T-cell (primary cell): ENCODE measurements at regions not wholly inside any gene's neighbourhood (a gene's known extent, or its start where the extent isn't known, plus 50 kb on each side); places are given as distances from the start of the nearest gene placed in this dataset.
A peak's percentile ranks its signal among the peaks of the same experiment; 100 is the strongest.
"Not testable (repeated sequence)": the region's sequence is repeated elsewhere in the genome, so short reads cannot be mapped to it uniquely, and the experiment has no call there.

Experiments used
- ATAC-seq, 4 experiments: fragments of 200-7000 bp in 3 of 4; fragments of 150-1000 bp in 1 of 4; cut with Tn5 transposase; replicated peaks in 1 of 4; 1 replicate in 3 of 4; 2 replicates in 1 of 4; pipeline ENCODE4 v1.10.0; 2021; ENCODE audit warnings: moderate library complexity in 3 of 4, mild to moderate bottlenecking in 2 of 4, moderate number of reproducible peaks in 1 of 4
- CTCF ChIA-PET, 2 donors: fragments of 300-600 bp; sonication (Branson Sonifier 250); formaldehyde crosslinking; loops; one replicate each; lab custom pipeline; 2022; ENCODE audit warnings: antibody characterized with exemption in 2 of 2; lab: Charles Lee
- POLR2A ChIA-PET, 2 donors: fragments of 300-600 bp; sonication (Branson Sonifier 250); formaldehyde crosslinking; loops; one replicate each; lab custom pipeline; 2022; ENCODE audit warnings: antibody characterized with exemption in 2 of 2; lab: Charles Lee
- DNase-seq, 35 experiments: peaks; one replicate each; pipeline versions ENCODE4 v3.0.0 to v3.0.0-alpha.2; 2013 to 2023
- H3K27ac ChIP-seq: one replicate; pipeline ENCODE4 v1.5.1; 2013; ENCODE audit warnings: low read length
- H3K27me3 ChIP-seq, 2 experiments: replicated peaks in 1 of 2; 1 replicate in 1 of 2; 2 replicates in 1 of 2; pipeline versions ENCODE4 v1.6.1 to v1.7.0; 2013; ENCODE audit warnings: low read length in 1 of 2, mixed read lengths in 1 of 2; ENCODE audit not compliant: control insufficient read depth in 2 of 2, insufficient read depth in 2 of 2; ENCODE audit errors: extremely low read depth in 1 of 2
- H3K36me3 ChIP-seq, 2 donors: 1 replicate in 1 of 2; 2 replicates in 1 of 2; pipeline versions ENCODE4 v1.6.1 to v1.7.0; 2013; ENCODE audit warnings: low read length in 1 of 2; ENCODE audit not compliant: control insufficient read depth in 2 of 2, insufficient read depth in 1 of 2; ENCODE audit errors: extremely low read depth in 1 of 2
- H3K4me1 ChIP-seq, 2 experiments: 1 replicate in 1 of 2; 2 replicates in 1 of 2; pipeline versions ENCODE4 v1.6.1 to v1.7.0; 2013; ENCODE audit warnings: low read length in 2 of 2, mixed read lengths in 1 of 2; ENCODE audit not compliant: insufficient read depth in 2 of 2, control insufficient read depth in 1 of 2; ENCODE audit errors: extremely low read depth in 1 of 2
- H3K4me3 ChIP-seq, 2 donors: 1 replicate in 1 of 2; 2 replicates in 1 of 2; pipeline versions ENCODE4 v1.5.1 to v1.7.0; 2013; ENCODE audit warnings: mild to moderate bottlenecking in 2 of 2, low read length in 1 of 2, moderate library complexity in 1 of 2; ENCODE audit not compliant: control insufficient read depth in 1 of 2; ENCODE audit errors: extremely low read depth in 1 of 2
- H3K9me3 ChIP-seq: 2 replicates; pipeline ENCODE4 v1.7.0; 2013
- H3K27ac Mint-ChIP-seq, 2 donors: one replicate each; pipeline ENCODE4 v1.8.0; 2020 to 2021; ENCODE audit warnings: mild to moderate bottlenecking in 2 of 2, mixed read lengths in 2 of 2
- H3K27me3 Mint-ChIP-seq, 2 donors: one replicate each; pipeline ENCODE4 v1.8.0; 2021 to 2022; ENCODE audit warnings: mixed read lengths in 2 of 2
- H3K36me3 Mint-ChIP-seq: one replicate; pipeline ENCODE4 v1.8.0; 2021; ENCODE audit warnings: mixed read lengths
- H3K4me1 Mint-ChIP-seq, 3 donors: one replicate each; pipeline ENCODE4 v1.8.0; 2020 to 2022; ENCODE audit warnings: mixed read lengths in 3 of 3, mild to moderate bottlenecking in 1 of 3
- H3K4me3 Mint-ChIP-seq, 3 donors: one replicate each; pipeline ENCODE4 v1.8.0; 2020 to 2022; ENCODE audit warnings: mild to moderate bottlenecking in 3 of 3, mixed read lengths in 3 of 3, moderate library complexity in 3 of 3
- H3K9me3 Mint-ChIP-seq, 3 donors: one replicate each; pipeline ENCODE4 v1.8.0; 2020 to 2022; ENCODE audit warnings: mixed read lengths in 3 of 3
- WGBS: methylation state at CpG from one replicate; pipeline ENCODE4 v1.1.5; 2013; ENCODE audit warnings: missing lambda C conversion rate; ENCODE audit not compliant: insufficient coverage; 5-methylcytosine and 5-hydroxymethylcytosine counted together

DNA sequence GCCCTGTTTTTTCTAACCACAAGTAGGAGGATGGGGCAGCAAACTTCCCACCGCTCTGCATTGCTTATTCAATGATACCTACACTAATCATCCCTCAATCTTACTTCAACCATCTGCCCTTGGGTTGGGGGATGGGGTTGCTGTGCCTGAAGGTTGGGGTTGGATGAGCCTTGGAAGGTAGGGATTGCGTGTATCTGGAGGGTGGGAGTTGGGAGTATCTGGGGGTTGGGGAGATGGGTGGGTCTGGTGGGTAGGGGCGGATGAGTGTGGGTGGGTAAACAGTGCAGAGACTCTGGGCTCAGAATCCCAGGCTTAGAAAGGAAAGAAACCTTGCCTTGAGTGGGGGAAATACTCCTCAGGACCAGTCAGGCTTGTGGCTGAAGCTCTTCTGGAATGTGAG, 467.4 kb downstream of the DIRAS2 start:
- Histone ChIP-seq H3K9me3 (no peaks in the 10 kb centered on the region), H3K27me3 (peaks cover 0 to 2% of the 10 kb centered on the region in 2 experiments), H3K27ac (no peak overlapping the region), H3K4me3 (no peak overlapping the region), H3K36me3 (no peaks in the 10 kb centered on the region), H3K4me1 (no peaks in the 10 kb centered on the region)
- ATAC-seq (no peak), DNase-seq (no peak)
- H3K9me3 Mint-ChIP-seq = peaks cover 9 to 15% (median 12%) of the 10 kb centered on the region in 3 donors
- H3K4me1 Mint-ChIP-seq = no peaks in the 10 kb centered on the region
- H3K36me3 Mint-ChIP-seq = peaks cover 4% of the 10 kb centered on the region
- 78% methylated on average over 2 of the region's 3 CpGs for WGBS
- peaks cover 5 to 17% of the 10 kb centered on the region in 2 donors for H3K27me3 Mint-ChIP-seq
- POLR2A ChIA-PET = no interaction called here
- no peak overlapping the region for H3K4me3 Mint-ChIP-seq
- H3K27ac Mint-ChIP-seq = no peak overlapping the region
- CTCF ChIA-PET = no interaction called here

DNA sequence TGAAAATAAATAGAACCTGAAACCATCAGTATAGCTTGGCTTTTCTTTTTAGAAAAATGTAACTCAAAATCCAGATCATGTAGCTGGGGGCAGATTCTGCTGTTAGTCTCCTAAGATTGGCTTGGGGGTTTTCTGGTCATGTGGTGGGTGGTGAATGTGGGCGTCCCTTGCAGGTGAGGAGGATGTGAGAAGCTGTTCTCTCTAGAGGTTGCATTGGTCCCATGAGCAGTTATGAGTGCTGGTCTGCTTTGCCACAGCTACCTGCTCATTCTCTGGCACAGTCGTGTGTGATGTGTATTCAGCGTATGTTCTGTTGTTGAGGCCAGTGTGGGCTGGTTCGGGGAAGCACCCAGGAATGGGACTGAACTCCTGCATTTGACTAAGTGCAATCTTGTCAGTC, 466.8 kb downstream of the DIRAS2 start:
- no peaks in the 10 kb centered on the region for H3K4me1 Mint-ChIP-seq
- WGBS = 85% methylated on average over 4 of the region's 4 CpGs
- Histone ChIP-seq H3K4me3 (no peak overlapping the region), H3K36me3 (no peaks in the 10 kb centered on the region), H3K4me1 (no peaks in the 10 kb centered on the region), H3K27me3 (peaks cover 0 to 2% of the 10 kb centered on the region in 2 experiments), H3K27ac (no peak overlapping the region), H3K9me3 (no peaks in the 10 kb centered on the region)
- ATAC-seq (no peak), DNase-seq (no peak)
- CTCF ChIA-PET = no interaction called here
- peaks cover 6 to 10% (median 9%) of the 10 kb centered on the region in 3 donors for H3K9me3 Mint-ChIP-seq
- H3K27me3 Mint-ChIP-seq = peaks cover 5 to 14% of the 10 kb centered on the region in 2 donors
- H3K36me3 Mint-ChIP-seq = peaks cover 4% of the 10 kb centered on the region
- H3K4me3 Mint-ChIP-seq = no peak overlapping the region
- POLR2A ChIA-PET = no interaction called here
- H3K27ac Mint-ChIP-seq = no peak overlapping the region

DNA sequence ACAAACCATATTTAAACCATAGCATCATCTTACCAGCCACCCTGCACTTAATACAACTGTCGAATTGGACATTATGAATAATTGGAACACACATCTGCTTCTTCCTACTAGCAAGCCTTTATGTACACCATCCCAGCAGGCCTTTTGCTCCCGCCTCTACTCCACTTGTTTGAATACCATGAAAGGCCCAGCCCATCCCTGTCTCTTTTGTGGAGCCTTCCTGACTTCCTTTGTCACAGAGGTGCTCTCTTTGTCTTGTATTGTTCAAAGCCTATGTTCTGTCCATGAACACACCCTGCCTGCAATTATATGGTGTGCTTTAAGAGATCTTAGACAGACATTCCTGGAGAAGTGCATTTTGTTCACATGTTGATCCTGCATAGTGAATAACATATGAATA, 465.7 kb downstream of the DIRAS2 start:
- Mint-ChIP-seq H3K9me3 (peaks cover 0 to 2% (median 2%) of the 10 kb centered on the region in 3 donors), H3K27ac (no peak overlapping the region), H3K4me1 (no peaks in the 10 kb centered on the region), H3K36me3 (no peaks in the 10 kb centered on the region), H3K27me3 (peaks cover 0 to 10% of the 10 kb centered on the region in 2 donors), H3K4me3 (no peak overlapping the region)
- ATAC-seq = no peak
- Histone ChIP-seq H3K4me3 (no peak overlapping the region), H3K27me3 (peaks cover 0 to 2% of the 10 kb centered on the region in 2 experiments), H3K36me3 (no peaks in the 10 kb centered on the region), H3K4me1 (no peaks in the 10 kb centered on the region), H3K9me3 (no peaks in the 10 kb centered on the region), H3K27ac (no peak overlapping the region)
- ChIA-PET POLR2A (no interaction called here), CTCF (no interaction called here)
- no peak for DNase-seq
- WGBS = 50% methylated on average over 1 of the region's 2 CpGs

DNA sequence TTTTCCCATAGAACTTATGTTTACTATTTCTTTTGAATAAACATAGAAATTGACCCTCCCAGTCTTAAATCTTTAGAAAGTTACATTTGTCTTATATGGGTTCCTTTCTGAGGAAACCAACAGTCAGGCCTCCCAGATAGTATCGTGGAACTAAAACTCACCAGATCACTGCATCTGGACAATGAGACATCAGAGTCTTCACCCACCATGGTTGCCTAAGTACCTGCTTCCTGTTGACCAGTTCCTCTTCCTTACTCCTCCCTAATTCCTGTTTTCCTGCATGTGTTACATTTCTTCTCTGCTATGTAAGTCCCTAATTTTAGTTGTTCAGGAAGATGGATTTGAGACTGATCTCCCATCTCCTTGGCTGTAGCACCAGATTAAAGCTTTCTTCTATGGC, 462.2 kb downstream of the DIRAS2 start:
- Histone ChIP-seq H3K4me3 (no peak overlapping the region), H3K9me3 (no peaks in the 10 kb centered on the region), H3K27me3 (no peaks in the 10 kb centered on the region), H3K4me1 (no peaks in the 10 kb centered on the region), H3K27ac (no peak overlapping the region), H3K36me3 (no peaks in the 10 kb centered on the region)
- ATAC-seq = no peak
- H3K36me3 Mint-ChIP-seq = no peaks in the 10 kb centered on the region
- H3K4me1 Mint-ChIP-seq = no peaks in the 10 kb centered on the region
- POLR2A ChIA-PET = no interaction called here
- no peak for DNase-seq
- no peaks in the 10 kb centered on the region for H3K9me3 Mint-ChIP-seq
- H3K4me3 Mint-ChIP-seq = no peak overlapping the region
- H3K27ac Mint-ChIP-seq = peak overlapping the region in 1 of 2 donors; percentile 29
- H3K27me3 Mint-ChIP-seq = peaks cover 0 to 6% of the 10 kb centered on the region in 2 donors
- WGBS = 100% methylated on average over 1 of the region's 1 CpG
- CTCF ChIA-PET = no interaction called here

GRCh38 chr9:90188656-90189055, 454.0 kb downstream of the DIRAS2 start:
- H3K27me3 Mint-ChIP-seq = peaks cover 13 to 20% of the 10 kb centered on the region in 2 donors
- H3K36me3 Mint-ChIP-seq = peaks cover 3% of the 10 kb centered on the region
- peaks cover 0 to 7% of the 10 kb centered on the region in 2 experiments for H3K4me1 ChIP-seq
- H3K4me3 Mint-ChIP-seq = peak overlapping the region in 1 of 3 donors; percentile 14
- H3K27ac Mint-ChIP-seq = peak overlapping the region in 1 of 2 donors; percentile 50
- ChIA-PET CTCF (no interaction called here), POLR2A (no interaction called here)
- no CpG with 5 or more reads among the region's 2 CpGs for WGBS
- no peaks in the 10 kb centered on the region for H3K36me3 ChIP-seq
- H3K4me1 Mint-ChIP-seq = peaks cover 42 to 52% (median 47%) of the 10 kb centered on the region in 3 donors
- no peak overlapping the region for H3K27ac ChIP-seq
- DNase-seq = no peak
- no peak overlapping the region for H3K4me3 ChIP-seq
- peaks cover 0 to 18% (median 11%) of the 10 kb centered on the region in 3 donors for H3K9me3 Mint-ChIP-seq
- ATAC-seq = peak in 2 of 4 experiments; percentile 31 to 54
- no peaks in the 10 kb centered on the region for H3K27me3 ChIP-seq
- no peaks in the 10 kb centered on the region for H3K9me3 ChIP-seq

DNA sequence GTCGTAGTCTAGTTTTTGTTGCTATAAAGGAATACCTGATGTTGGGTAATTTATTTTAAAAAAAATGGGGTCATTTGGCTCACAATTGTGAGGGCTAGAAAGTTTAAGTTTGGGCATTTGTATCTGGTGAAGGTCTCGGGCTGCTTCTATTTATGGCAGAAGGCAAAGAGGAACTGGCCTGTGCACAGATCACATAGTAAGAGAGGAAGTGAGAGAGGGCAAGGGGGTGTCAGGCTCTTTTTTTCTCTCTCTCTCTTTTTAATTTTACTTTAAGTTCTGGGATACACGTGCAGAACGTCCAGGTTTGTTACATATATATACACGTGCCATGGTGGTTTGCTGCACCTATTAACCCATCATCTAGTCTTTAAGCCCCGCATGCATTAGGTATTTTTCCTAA, 453.3 kb downstream of the DIRAS2 start:
- CTCF ChIA-PET = no interaction called here
- Histone ChIP-seq H3K9me3 (no peaks in the 10 kb centered on the region), H3K27me3 (no peaks in the 10 kb centered on the region), H3K36me3 (no peaks in the 10 kb centered on the region), H3K4me3 (no peak overlapping the region), H3K4me1 (peaks cover 0 to 7% of the 10 kb centered on the region in 2 experiments), H3K27ac (no peak overlapping the region)
- H3K9me3 Mint-ChIP-seq = peaks cover 0 to 18% (median 14%) of the 10 kb centered on the region in 3 donors
- DNase-seq (no peak), ATAC-seq (no peak)
- H3K27me3 Mint-ChIP-seq = peaks cover 13 to 23% of the 10 kb centered on the region in 2 donors
- 43% methylated on average over 2 of the region's 6 CpGs for WGBS
- peaks cover 42 to 52% (median 47%) of the 10 kb centered on the region in 3 donors for H3K4me1 Mint-ChIP-seq
- POLR2A ChIA-PET = no interaction called here
- peak overlapping the region; percentile 5 to 65 for H3K27ac Mint-ChIP-seq
- H3K4me3 Mint-ChIP-seq = peak overlapping the region in 1 of 3 donors; percentile 14
- peaks cover 3% of the 10 kb centered on the region for H3K36me3 Mint-ChIP-seq

- ATAC-seq, H3K27ac ChIP-seq, POLR2A ChIA-PET, H3K36me3 ChIP-seq, H3K27me3 ChIP-seq, H3K36me3 Mint-ChIP-seq, H3K9me3 ChIP-seq, H3K4me3 ChIP-seq, H3K4me1 ChIP-seq, CTCF ChIA-PET: not testable (repeated sequence)
- Mint-ChIP-seq H3K27me3 (peaks cover 8 to 20% of the 10 kb centered on the region in 2 donors), H3K4me1 (peaks cover 42 to 52% (median 47%) of the 10 kb centered on the region in 3 donors), H3K4me3 (peak overlapping the region; percentile 36 to 49 (median 45)), H3K9me3 (peaks cover 0 to 22% (median 22%) of the 10 kb centered on the region in 3 donors), H3K27ac (peak overlapping the region; percentile 87)
- peak; percentile 13 to 78 (median 65) for DNase-seq
- 39% methylated on average over 3 of the region's 7 CpGs for WGBS
Measured at GRCh38 chr9:90192465-90192864, 450.2 kb downstream of the DIRAS2 start.
